ENCODE measurements at regions not wholly inside any gene's neighbourhood (a gene's known extent, or its start where the extent isn't known, plus 50 kb on each side); places are given as distances from the start of the nearest gene placed in this dataset.
"Not testable (repeated sequence)": the region's sequence is repeated elsewhere in the genome, so short reads cannot be mapped to it uniquely, and the experiment has no call there.

DNA sequence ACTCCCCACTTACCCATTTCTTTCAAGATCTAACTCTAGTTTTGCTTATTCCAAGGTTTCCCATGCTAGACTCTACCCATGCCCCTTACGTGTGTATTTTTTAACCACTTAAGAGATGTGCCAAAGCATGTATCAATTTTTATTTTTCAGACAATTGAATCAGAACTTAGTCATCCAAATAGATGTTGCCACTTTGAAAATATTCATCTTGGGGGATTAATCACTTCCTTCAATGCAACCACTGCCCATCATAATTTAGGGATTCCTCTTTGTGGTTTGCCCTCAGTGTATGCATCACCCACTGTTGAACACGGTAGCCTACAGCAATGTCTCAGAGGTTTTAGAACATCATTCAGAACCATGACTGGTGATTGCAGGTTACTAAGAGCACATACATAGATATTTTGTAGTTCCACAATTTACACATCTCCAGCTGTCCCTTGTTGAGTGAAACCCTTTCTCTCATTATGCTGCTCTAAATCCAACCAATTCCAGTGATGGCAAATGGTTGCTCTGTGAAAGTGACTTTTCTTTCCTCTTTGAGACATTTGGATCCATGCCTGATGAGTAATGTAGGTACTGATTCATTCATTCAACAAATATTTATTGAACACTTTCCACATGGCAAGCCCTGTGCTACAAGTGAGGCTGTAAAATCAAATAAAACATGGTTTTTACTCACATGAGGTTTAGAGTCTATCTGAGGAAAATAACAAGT, 60.6 kb upstream of the SERP2 start:
- DNase-seq (peak in 1 of 2 donors; percentile 49), FAIRE-seq (no peak)
- Histone ChIP-seq H3K36me3 (ENCODE audit: control insufficient read depth in 3 of 3, insufficient read depth in 2 of 3, low read depth in 1 of 3, low read length in 3 of 3) (no peaks in the 10 kb centered on the region), H3K4me1 (ENCODE audit: control insufficient read depth in 3 of 3, insufficient read depth in 2 of 3, low read depth in 1 of 3, low read length in 2 of 3) (no peaks in the 10 kb centered on the region), H3K9me3 (ENCODE audit: control insufficient read depth in 2 of 2, insufficient read depth in 1 of 2, low read depth in 1 of 2, low read length in 1 of 2) (no peaks in the 10 kb centered on the region), H3K4me3 (ENCODE audit: low read depth in 1 of 3, low read length in 3 of 3) (no peak overlapping the region), H3K27me3 (ENCODE audit: control insufficient read depth in 3 of 3, insufficient read depth in 3 of 3, low read length in 3 of 3) (no peaks in the 10 kb centered on the region), H3K27ac (ENCODE audit: low read depth in 1 of 3, low read length in 2 of 3) (no peak overlapping the region)
- 71 to 85% (median 78%) methylated on average over 2 of the region's 2 CpGs for WGBS, 3 donors

DNA sequence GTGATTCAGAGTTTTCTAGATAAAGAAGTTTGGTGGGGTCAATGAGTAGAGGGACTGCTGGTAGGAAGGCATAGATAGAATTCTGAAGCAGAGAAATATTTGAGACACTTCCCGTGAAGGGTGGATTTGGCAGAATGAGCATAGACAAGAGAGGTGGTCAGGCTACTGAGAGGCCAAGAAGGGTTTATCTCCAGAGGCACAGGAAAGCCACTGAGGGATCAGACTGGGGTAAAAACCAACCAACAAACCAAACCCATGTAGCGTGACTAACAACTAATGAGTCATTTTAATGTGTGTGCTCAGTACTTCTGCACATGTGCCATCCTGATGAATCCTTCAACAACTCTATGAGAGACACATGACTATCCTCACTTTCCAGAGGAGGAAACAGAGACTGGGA, 60.0 kb upstream of the SERP2 start:
- Histone ChIP-seq H3K27me3 (ENCODE audit: control insufficient read depth in 3 of 3, insufficient read depth in 3 of 3, low read length in 3 of 3) (no peaks in the 10 kb centered on the region), H3K27ac (ENCODE audit: low read depth in 1 of 3, low read length in 2 of 3) (peak overlapping the region in 1 of 3 donors; percentile 3), H3K4me1 (ENCODE audit: control insufficient read depth in 3 of 3, insufficient read depth in 2 of 3, low read depth in 1 of 3, low read length in 2 of 3) (no peaks in the 10 kb centered on the region), H3K9me3 (ENCODE audit: control insufficient read depth in 2 of 2, insufficient read depth in 1 of 2, low read depth in 1 of 2, low read length in 1 of 2) (no peaks in the 10 kb centered on the region), H3K4me3 (ENCODE audit: low read depth in 1 of 3, low read length in 3 of 3) (no peak overlapping the region), H3K36me3 (ENCODE audit: control insufficient read depth in 3 of 3, insufficient read depth in 2 of 3, low read depth in 1 of 3, low read length in 3 of 3) (no peaks in the 10 kb centered on the region)
- no peak for FAIRE-seq
- peak in 1 of 2 donors; percentile 13 for DNase-seq
- 77 to 89% (median 82%) methylated on average over 2 of the region's 2 CpGs for WGBS, 3 donors

DNA sequence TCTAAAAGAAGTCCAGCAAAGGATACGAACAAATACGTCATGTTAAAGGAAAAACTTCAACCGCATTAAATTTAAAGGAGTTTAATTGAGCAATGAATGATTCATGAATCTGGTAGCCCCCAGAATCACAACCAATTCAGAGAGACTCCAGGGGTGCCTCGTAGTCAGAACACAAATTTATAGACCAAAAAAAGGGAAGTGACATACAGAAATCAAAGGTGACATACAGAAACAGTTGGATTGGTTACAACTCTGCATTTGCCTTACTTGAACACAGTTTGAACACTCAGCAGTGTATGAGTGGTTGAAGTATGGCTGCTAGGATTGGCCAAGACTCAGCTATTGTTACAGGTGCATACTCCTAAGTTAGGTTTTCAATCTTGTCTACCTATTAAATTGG, 59.5 kb upstream of the SERP2 start:
- H3K36me3 ChIP-seq (ENCODE audit: control insufficient read depth in 3 of 3, insufficient read depth in 2 of 3, low read depth in 1 of 3, low read length in 3 of 3); DNase-seq; H3K4me1 ChIP-seq (ENCODE audit: control insufficient read depth in 3 of 3, insufficient read depth in 2 of 3, low read depth in 1 of 3, low read length in 2 of 3); H3K27me3 ChIP-seq (ENCODE audit: control insufficient read depth in 3 of 3, insufficient read depth in 3 of 3, low read length in 3 of 3); H3K27ac ChIP-seq (ENCODE audit: low read depth in 1 of 3, low read length in 2 of 3); H3K9me3 ChIP-seq (ENCODE audit: control insufficient read depth in 2 of 2, insufficient read depth in 1 of 2, low read depth in 1 of 2, low read length in 1 of 2); FAIRE-seq; H3K4me3 ChIP-seq (ENCODE audit: low read depth in 1 of 3, low read length in 3 of 3): not testable (repeated sequence)
- 89 to 92% (median 92%) methylated on average over 4 of the region's 4 CpGs for WGBS, 3 donors

DNA sequence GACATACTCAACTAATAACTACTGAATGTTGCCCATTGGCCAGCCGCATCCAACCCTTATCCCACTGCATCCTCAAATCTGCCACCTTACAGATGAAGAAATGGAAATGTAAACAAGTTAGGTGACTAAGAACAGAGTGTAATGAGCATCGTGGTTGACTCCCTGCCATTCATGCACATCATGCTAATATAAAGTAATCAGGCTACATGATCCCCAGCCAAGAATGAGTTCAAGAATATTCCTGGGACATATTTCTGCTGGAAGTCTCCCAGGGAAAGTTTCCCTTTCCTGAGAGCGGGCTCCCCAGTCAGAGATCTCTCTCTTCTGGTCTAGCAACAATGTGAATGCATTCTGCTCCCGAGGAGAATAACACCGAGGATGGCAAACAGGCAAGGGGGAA, 55.9 kb upstream of the SERP2 start:
- DNase-seq (no peak), FAIRE-seq (no peak)
- Histone ChIP-seq H3K4me1 (ENCODE audit: control insufficient read depth in 3 of 3, insufficient read depth in 2 of 3, low read depth in 1 of 3, low read length in 2 of 3) (no peaks in the 10 kb centered on the region), H3K4me3 (ENCODE audit: low read depth in 1 of 3, low read length in 3 of 3) (no peak overlapping the region), H3K27me3 (ENCODE audit: control insufficient read depth in 3 of 3, insufficient read depth in 3 of 3, low read length in 3 of 3) (no peaks in the 10 kb centered on the region), H3K9me3 (ENCODE audit: control insufficient read depth in 2 of 2, insufficient read depth in 1 of 2, low read depth in 1 of 2, low read length in 1 of 2) (no peaks in the 10 kb centered on the region), H3K27ac (ENCODE audit: low read depth in 1 of 3, low read length in 2 of 3) (no peak overlapping the region), H3K36me3 (ENCODE audit: control insufficient read depth in 3 of 3, insufficient read depth in 2 of 3, low read depth in 1 of 3, low read length in 3 of 3) (no peaks in the 10 kb centered on the region)
- 62 to 75% (median 64%) methylated on average over 5 of the region's 5 CpGs for WGBS, 3 donors

DNA sequence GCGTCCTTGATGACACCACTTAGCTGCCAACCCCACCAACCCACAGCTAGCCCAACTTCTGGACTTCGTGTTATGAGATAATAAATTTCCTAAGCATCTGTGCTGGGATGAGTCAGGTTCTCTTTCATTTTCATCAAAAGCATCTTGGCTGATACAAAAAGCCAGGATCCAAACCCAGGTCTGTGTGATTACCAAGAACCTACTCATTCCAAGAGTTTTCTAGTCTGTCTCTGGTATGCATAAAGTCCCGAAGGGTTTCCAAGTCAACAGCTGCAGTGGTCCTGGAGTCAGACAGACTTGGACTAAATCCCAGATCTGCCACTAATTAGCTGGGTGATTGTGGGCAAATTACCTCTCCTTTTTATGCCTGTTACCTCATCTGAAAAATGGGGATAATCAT, 55.5 kb upstream of the SERP2 start:
- Histone ChIP-seq H3K27ac (ENCODE audit: low read depth in 1 of 3, low read length in 2 of 3) (no peak overlapping the region), H3K36me3 (ENCODE audit: control insufficient read depth in 3 of 3, insufficient read depth in 2 of 3, low read depth in 1 of 3, low read length in 3 of 3) (no peaks in the 10 kb centered on the region), H3K9me3 (ENCODE audit: control insufficient read depth in 2 of 2, insufficient read depth in 1 of 2, low read depth in 1 of 2, low read length in 1 of 2) (no peaks in the 10 kb centered on the region), H3K27me3 (ENCODE audit: control insufficient read depth in 3 of 3, insufficient read depth in 3 of 3, low read length in 3 of 3) (no peaks in the 10 kb centered on the region), H3K4me1 (ENCODE audit: control insufficient read depth in 3 of 3, insufficient read depth in 2 of 3, low read depth in 1 of 3, low read length in 2 of 3) (no peaks in the 10 kb centered on the region), H3K4me3 (ENCODE audit: low read depth in 1 of 3, low read length in 3 of 3) (no peak overlapping the region)
- DNase-seq (no peak), FAIRE-seq (no peak)
- WGBS, 3 donors, result 35 to 52% (median 44%) methylated on average over 3 of the region's 3 CpGs

DNA sequence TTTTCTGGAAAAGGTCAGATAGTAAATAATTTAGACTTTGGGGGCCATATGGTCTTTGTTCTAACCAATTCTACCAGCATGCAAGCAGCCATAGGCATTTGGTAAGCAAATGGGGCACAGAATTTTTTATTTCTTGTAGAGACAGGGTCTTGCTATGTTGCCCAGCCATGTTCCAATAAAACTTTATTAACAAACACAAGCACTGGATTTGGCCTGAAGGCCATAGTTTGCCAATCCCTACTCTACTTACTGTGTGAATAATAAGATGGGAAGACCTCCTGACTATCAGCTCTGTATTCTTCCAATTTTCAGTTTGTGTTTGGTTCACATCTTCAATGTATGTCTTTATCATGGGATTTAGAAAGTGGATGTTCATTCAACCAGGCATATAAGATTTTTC, 53.0 kb upstream of the SERP2 start:
- no peak for FAIRE-seq
- H3K27me3 ChIP-seq (ENCODE audit: control insufficient read depth in 3 of 3, insufficient read depth in 3 of 3, low read length in 3 of 3), result no peaks in the 10 kb centered on the region

DNA sequence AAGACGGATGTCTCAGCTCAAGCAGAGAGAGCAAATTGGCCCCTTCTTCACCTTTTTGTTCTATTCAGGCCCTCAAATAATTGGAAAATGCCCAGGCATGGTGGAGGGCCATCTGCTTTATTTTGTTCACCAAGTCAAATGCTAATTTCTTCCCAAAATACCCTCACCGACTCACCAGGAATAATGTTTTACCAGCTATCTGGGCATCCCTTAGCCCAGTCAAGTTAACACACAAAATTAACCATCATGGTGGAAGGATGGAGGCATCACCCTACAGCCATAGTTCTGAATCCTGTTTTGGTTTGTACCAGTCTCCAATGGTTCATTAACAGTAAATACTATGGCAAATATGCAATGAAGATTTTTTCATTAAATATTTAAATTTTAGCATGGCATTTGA, 51.7 kb upstream of the SERP2 start:
- 95 to 99% (median 98%) methylated on average over 2 of the region's 2 CpGs for WGBS, 3 donors
- Histone ChIP-seq H3K9me3 (ENCODE audit: control insufficient read depth in 2 of 2, insufficient read depth in 1 of 2, low read depth in 1 of 2, low read length in 1 of 2) (no peaks in the 10 kb centered on the region), H3K27me3 (ENCODE audit: control insufficient read depth in 3 of 3, insufficient read depth in 3 of 3, low read length in 3 of 3) (no peaks in the 10 kb centered on the region), H3K36me3 (ENCODE audit: control insufficient read depth in 3 of 3, insufficient read depth in 2 of 3, low read depth in 1 of 3, low read length in 3 of 3) (no peaks in the 10 kb centered on the region), H3K4me1 (ENCODE audit: control insufficient read depth in 3 of 3, insufficient read depth in 2 of 3, low read depth in 1 of 3, low read length in 2 of 3) (no peaks in the 10 kb centered on the region), H3K27ac (ENCODE audit: low read depth in 1 of 3, low read length in 2 of 3) (no peak overlapping the region), H3K4me3 (ENCODE audit: low read depth in 1 of 3, low read length in 3 of 3) (no peak overlapping the region)
- DNase-seq (no peak), FAIRE-seq (no peak)

More for the DNA sequence above, 53.0 kb upstream of the SERP2 start:
- DNase-seq, result no peak
- H3K9me3 ChIP-seq (ENCODE audit: control insufficient read depth in 2 of 2, insufficient read depth in 1 of 2, low read depth in 1 of 2, low read length in 1 of 2), result no peaks in the 10 kb centered on the region
- H3K27ac ChIP-seq (ENCODE audit: low read depth in 1 of 3, low read length in 2 of 3), result no peak overlapping the region
- no peaks in the 10 kb centered on the region for H3K36me3 ChIP-seq (ENCODE audit: control insufficient read depth in 3 of 3, insufficient read depth in 2 of 3, low read depth in 1 of 3, low read length in 3 of 3)
- no peak overlapping the region for H3K4me3 ChIP-seq (ENCODE audit: low read depth in 1 of 3, low read length in 3 of 3)
- H3K4me1 ChIP-seq (ENCODE audit: control insufficient read depth in 3 of 3, insufficient read depth in 2 of 3, low read depth in 1 of 3, low read length in 2 of 3), result no peaks in the 10 kb centered on the region

DNA sequence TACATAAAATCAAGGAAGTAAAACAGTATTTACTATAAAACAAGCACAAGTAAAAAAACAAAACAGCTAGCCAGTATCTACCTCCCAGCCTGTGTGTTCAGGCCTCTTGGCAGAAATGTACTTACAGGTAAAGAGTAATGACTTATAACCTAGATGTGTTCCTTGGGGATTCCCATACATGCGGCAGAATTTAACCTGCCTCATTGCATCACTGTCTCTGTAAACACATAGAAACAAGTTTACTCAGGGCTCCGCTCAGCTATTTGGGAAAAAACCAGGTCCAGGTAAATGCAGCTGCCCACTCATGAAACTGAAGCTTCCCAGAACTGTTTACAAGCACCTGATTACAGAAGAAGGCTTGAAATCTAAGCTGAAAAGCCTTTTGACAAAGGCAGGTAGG, 50.7 kb upstream of the SERP2 start:
- no peak overlapping the region for H3K4me3 ChIP-seq (ENCODE audit: low read depth in 1 of 3, low read length in 3 of 3)
- no peaks in the 10 kb centered on the region for H3K36me3 ChIP-seq (ENCODE audit: control insufficient read depth in 3 of 3, insufficient read depth in 2 of 3, low read depth in 1 of 3, low read length in 3 of 3)
- no peak overlapping the region for H3K27ac ChIP-seq (ENCODE audit: low read depth in 1 of 3, low read length in 2 of 3)
- H3K9me3 ChIP-seq (ENCODE audit: control insufficient read depth in 2 of 2, insufficient read depth in 1 of 2, low read depth in 1 of 2, low read length in 1 of 2), result no peaks in the 10 kb centered on the region
- H3K27me3 ChIP-seq (ENCODE audit: control insufficient read depth in 3 of 3, insufficient read depth in 3 of 3, low read length in 3 of 3), result no peaks in the 10 kb centered on the region
- 86 to 89% (median 89%) methylated on average over 2 of the region's 2 CpGs for WGBS, 3 donors
- no peaks in the 10 kb centered on the region for H3K4me1 ChIP-seq (ENCODE audit: control insufficient read depth in 3 of 3, insufficient read depth in 2 of 3, low read depth in 1 of 3, low read length in 2 of 3)
- no peak for FAIRE-seq
- DNase-seq, result no peak

DNA sequence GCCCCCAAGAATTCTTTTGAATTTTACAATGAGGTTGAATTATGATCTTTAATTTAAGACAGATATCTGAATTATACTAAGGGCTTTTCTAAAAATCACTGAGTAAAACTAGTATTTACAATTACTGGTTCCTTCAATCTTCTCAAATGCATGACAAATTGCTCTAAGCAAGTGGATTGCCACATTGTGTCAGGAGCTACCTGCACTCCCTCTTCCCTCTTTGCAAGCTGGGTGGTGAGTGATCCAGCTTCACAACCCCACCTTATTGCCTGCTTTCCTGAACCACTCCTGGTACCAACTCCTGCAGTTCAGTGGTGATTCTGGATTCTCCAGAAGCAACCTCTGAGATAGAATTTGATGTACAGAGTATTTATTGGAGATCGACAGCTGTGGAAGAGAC, 49.9 kb upstream of the SERP2 start:
- Histone ChIP-seq H3K4me3 (ENCODE audit: low read depth in 1 of 3, low read length in 3 of 3) (no peak overlapping the region), H3K9me3 (ENCODE audit: control insufficient read depth in 2 of 2, insufficient read depth in 1 of 2, low read depth in 1 of 2, low read length in 1 of 2) (no peaks in the 10 kb centered on the region), H3K36me3 (ENCODE audit: control insufficient read depth in 3 of 3, insufficient read depth in 2 of 3, low read depth in 1 of 3, low read length in 3 of 3) (no peaks in the 10 kb centered on the region), H3K27me3 (ENCODE audit: control insufficient read depth in 3 of 3, insufficient read depth in 3 of 3, low read length in 3 of 3) (no peaks in the 10 kb centered on the region), H3K4me1 (ENCODE audit: control insufficient read depth in 3 of 3, insufficient read depth in 2 of 3, low read depth in 1 of 3, low read length in 2 of 3) (no peaks in the 10 kb centered on the region), H3K27ac (ENCODE audit: low read depth in 1 of 3, low read length in 2 of 3) (no peak overlapping the region)
- WGBS, 3 donors, result 96 to 100% (median 97%) methylated on average over 1 of the region's 1 CpG
- no peak for DNase-seq
- FAIRE-seq, result no peak
